ENCODE measurements at regions not wholly inside any gene's neighbourhood (a gene's known extent, or its start where the extent isn't known, plus 50 kb on each side); places are given as distances from the start of the nearest gene placed in this dataset.

DNA sequence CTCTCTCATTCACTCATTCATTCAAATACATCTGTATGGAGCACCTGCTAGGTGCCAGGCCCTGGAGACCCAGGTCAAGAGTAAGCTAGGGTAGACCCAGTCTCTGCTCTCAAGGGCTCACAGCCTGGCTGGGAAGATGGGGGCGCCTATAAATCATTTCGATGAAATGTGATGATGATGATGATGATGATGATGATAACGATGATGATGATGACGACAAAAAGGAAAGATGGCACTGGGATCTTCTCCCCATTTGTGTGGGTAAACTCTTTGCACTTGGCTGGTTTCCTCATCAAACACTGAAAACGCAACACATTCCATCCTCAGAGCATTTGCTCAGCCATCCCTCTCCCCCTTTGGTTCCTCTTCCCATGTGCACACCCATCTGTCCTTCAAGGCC lies 188.0 kb upstream of the CDYL start:
- ChIA-PET POLR2A (no interaction called here), CTCF (no interaction called here)
- H2AFZ ChIP-seq (ENCODE audit: low read depth, low read length) = no peak overlapping the region
- no peak for DNase-seq (ENCODE audit: low read depth, low spot score)
- no peaks in the 10 kb centered on the region for H3K4me1 ChIP-seq (ENCODE audit: control insufficient read depth, extremely low read depth, insufficient read depth, low read length)
- dilution Hi-C loops (cut with MboI; ENCODE audit: extremely low pct_ligation_motif_present, low sequenced_read_pairs) (no loop called here), intact Hi-C loops (cut with micrococcal nuclease) (no loop called here)
- no TSS peak for BruUV-seq (replicated peaks)
- TF ChIP-seq JUN (IDR thresholded peaks at IDR 0.05; ENCODE audit: borderline replicate concordance, insufficient read depth, insufficient read length, low read depth) (no peak), POLR2A (IDR thresholded peaks at IDR 0.05; ENCODE audit: low read depth, low read length) (no peak), FOS (IDR thresholded peaks at IDR 0.05; ENCODE audit: borderline replicate concordance, insufficient read depth, low read length) (no peak), MYC (IDR thresholded peaks at IDR 0.05; ENCODE audit: low read depth, low read length) (no peak), EZH2 (IDR thresholded peaks at IDR 0.05; ENCODE audit: borderline replicate concordance, low read depth, low read length, severe bottlenecking) (no peak), CTCF (IDR thresholded peaks at IDR 0.05; ENCODE audit: extremely low read depth in 1 of 2, insufficient read depth in 1 of 2, low read depth in 1 of 2, low read length in 2 of 2) (no peak), GATA2 (IDR thresholded peaks at IDR 0.05; ENCODE audit: insufficient read depth, insufficient read length, low read depth, low read length) (no peak), POLR2AphosphoS5 (IDR thresholded peaks at IDR 0.05; ENCODE audit: insufficient read depth, low read depth, low read length) (no peak)
- TF ChIP-seq, protein P1, sequence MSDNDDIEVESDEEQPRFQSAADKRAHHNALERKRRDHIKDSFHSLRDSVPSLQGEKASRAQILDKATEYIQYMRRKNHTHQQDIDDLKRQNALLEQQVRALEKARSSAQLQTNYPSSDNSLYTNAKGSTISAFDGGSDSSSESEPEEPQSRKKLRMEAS (IDR thresholded peaks at IDR 0.05; ENCODE audit: insufficient read depth, insufficient read length) = no peak
- no peak overlapping the region for H3K9ac ChIP-seq (replicated peaks; ENCODE audit: extremely low read depth, insufficient read depth, low read length)
- no peaks in the 10 kb centered on the region for H4K20me1 ChIP-seq (replicated peaks; ENCODE audit: control insufficient read depth, extremely low read depth, insufficient read depth, low read length)
- no peak overlapping the region for H3K4me3 ChIP-seq (replicated peaks in 1 of 3; ENCODE audit: insufficient read depth in 1 of 3, low read depth in 1 of 3, low read length in 3 of 3)
- no peaks in the 10 kb centered on the region for H3K36me3 ChIP-seq (ENCODE audit: control insufficient read depth in 2 of 2, extremely low read depth in 1 of 2, insufficient read depth in 2 of 2, low read length in 2 of 2)
- no peaks in the 10 kb centered on the region for H3K27me3 ChIP-seq (ENCODE audit: control insufficient read depth in 2 of 2, insufficient read depth in 2 of 2, low read length in 2 of 2)
- no peak overlapping the region for H3K4me2 ChIP-seq (ENCODE audit: insufficient read depth, low read length)
- H3K9me1 ChIP-seq (replicated peaks; ENCODE audit: control insufficient read depth, extremely low read depth, insufficient read depth, low read length) = no peaks in the 10 kb centered on the region
- no peak for FAIRE-seq
- no peaks in the 10 kb centered on the region for H3K9me3 ChIP-seq (replicated peaks; ENCODE audit: control insufficient read depth, insufficient read depth, low read length)
- no peak overlapping the region for H3K27ac ChIP-seq (ENCODE audit: insufficient read depth, low read depth, low read length)
- H3K79me2 ChIP-seq (ENCODE audit: control insufficient read depth, insufficient read depth, low read length) = no peaks in the 10 kb centered on the region
